GM10266 (cell line): ENCODE measurements at regions not wholly inside any gene's neighbourhood (a gene's known extent, or its start where the extent isn't known, plus 50 kb on each side); places are given as distances from the start of the nearest gene placed in this dataset.

Experiments
- DNase-seq: peaks from one replicate; pipeline ENCODE4 v3.0.0; 2012; ENCODE audit errors: extremely low spot score
- TF ChIP-seq, protein P1 (sequence below): IDR thresholded peaks from 2 replicates; pipeline ENCODE4 v1.5.1; 2012; ENCODE audit warnings: mild to moderate bottlenecking, low read depth; ENCODE audit not compliant: control insufficient read depth, insufficient read depth; ENCODE audit errors: missing control alignments

DNA sequence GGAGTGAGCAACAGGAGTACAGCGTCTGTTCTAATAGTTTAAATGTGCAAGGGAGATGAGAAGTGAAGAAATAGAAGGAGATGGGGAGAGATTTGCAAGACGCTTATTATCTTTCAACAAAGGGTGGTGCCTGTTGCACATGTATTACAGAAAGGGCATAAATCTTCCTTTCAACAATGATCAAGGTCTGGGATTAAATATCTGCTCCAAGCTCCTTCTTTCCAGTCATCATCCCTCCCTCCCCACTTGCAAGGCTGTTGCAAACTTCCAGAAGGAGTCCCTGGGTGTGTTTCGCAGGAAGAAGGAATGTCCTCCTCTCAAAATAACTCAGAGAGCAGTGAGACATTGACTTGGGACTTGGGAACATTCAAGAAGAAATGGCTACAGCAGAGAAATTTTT, 63.5 kb upstream of the MYCBP2 start:
- no peak for DNase-seq
- TF ChIP-seq, protein P1, sequence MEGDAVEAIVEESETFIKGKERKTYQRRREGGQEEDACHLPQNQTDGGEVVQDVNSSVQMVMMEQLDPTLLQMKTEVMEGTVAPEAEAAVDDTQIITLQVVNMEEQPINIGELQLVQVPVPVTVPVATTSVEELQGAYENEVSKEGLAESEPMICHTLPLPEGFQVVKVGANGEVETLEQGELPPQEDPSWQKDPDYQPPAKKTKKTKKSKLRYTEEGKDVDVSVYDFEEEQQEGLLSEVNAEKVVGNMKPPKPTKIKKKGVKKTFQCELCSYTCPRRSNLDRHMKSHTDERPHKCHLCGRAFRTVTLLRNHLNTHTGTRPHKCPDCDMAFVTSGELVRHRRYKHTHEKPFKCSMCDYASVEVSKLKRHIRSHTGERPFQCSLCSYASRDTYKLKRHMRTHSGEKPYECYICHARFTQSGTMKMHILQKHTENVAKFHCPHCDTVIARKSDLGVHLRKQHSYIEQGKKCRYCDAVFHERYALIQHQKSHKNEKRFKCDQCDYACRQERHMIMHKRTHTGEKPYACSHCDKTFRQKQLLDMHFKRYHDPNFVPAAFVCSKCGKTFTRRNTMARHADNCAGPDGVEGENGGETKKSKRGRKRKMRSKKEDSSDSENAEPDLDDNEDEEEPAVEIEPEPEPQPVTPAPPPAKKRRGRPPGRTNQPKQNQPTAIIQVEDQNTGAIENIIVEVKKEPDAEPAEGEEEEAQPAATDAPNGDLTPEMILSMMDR = no peak

DNA sequence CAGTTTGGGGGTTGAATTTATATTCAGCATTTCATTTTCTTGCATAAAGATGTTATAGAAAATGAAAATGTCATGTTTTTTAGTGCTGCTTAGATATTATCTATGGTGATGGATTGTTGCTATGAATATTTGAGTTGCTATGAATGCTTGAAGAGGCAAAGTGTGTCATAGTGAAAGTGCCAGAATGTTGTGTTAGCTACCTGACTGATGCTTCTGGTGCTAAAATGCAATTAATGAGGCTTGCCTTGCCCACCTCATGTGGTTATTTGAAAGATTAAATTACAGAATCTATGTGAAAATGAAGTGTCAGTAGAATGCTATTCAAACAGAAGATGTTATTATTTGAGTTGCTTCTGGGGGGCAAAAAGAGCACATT, 62.7 kb upstream of the MYCBP2 start:
- TF ChIP-seq, protein P1 = no peak
- DNase-seq = peak; percentile 7

DNA sequence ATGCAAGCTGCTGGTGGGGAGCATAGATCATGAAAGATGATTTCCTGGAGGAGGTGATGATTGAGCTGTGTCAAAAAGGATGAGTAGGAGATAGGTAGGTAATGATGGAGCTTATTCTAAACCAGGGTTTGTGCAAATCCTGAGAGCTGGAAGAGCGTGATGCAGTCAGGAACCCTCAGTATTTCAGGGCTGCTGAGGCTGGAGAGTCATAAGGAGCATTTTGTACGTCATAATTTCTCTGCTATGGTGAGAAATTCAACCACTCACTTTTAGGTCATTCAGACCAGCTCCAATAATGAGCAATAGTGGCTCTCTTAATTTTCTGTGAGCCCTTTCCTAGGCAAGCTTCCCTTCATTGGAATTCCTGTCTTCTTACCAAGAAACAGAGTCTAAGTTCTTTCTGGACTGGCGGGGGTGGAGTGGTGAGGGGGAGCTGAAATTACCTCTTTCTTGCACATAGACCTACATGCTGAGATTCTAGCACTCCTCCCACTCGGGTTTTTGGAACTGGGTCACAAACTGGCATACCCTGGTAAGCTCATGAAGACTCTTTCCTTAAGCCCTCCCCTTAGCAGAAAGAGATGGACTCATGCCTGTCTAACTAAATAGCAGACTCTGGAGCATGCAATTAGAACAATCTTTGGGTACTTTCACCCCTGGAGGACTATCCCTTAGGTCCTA, 62.2 kb upstream of the MYCBP2 start:
- no peak for DNase-seq
- TF ChIP-seq, protein P1 = no peak

DNA sequence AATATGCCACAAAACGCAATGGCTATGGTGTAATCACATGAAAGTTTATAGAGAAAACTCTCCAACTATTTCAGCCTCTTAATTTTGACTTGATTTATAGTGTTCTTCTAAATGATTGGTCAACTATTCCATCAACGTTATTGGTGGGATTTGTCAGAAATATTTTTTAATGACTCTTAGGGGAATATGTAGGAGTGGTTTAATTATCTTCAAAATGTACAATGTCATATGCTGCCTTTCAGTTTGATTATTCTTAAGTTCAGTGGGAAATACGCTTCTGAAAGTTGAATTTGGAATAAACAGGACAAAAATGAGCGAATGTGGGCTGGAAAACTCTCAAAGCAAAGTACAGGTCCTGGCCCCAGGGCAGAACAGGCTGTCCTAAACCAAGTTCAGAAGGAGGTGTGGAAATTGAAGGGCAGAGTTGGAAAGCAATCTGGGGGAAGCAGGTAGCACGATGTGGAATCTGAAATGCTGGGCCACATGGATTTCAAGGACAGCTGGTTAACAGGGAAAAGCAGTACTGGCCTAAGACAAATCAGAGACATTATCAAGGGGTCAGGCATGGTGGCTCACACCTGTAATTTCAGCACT, 60.8 kb upstream of the MYCBP2 start:
- TF ChIP-seq, protein P1 = no peak
- no peak for DNase-seq

DNA sequence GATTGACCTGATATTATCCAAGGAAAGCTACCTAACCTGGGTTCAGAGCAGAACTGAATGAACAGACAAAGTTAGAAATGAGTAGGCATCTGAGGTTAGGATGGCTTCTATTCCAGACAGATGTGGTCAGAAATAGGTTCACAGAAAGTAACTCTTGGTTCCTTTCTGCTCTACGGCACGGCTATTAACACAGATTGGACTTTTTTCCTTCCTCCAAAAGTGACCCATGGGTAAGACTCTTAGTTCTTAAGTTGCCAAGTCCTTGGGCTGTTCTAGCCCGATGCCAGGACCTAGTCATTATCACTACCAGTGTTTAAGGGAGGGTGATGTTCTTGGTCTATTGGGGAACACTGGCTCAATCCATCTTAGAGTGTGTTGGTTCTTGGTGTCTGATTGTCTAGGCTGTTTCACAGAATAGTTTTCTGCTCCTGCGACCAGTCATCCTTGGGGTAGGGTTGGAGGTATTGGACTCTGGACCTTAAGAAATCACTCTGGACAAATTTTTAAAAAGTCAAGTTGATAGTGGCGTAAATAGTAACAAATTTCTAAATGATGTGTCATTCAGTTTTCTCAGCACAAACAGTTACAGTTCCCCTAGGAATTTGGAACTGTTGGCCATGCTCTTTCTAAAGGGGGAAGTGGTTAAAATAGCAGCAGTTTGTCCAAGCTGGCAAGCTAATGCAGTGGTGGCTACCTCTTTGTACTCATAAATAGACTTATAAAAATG, 60.1 kb upstream of the MYCBP2 start:
- peak; percentile 29 for DNase-seq
- TF ChIP-seq, protein P1 = no peak

DNA sequence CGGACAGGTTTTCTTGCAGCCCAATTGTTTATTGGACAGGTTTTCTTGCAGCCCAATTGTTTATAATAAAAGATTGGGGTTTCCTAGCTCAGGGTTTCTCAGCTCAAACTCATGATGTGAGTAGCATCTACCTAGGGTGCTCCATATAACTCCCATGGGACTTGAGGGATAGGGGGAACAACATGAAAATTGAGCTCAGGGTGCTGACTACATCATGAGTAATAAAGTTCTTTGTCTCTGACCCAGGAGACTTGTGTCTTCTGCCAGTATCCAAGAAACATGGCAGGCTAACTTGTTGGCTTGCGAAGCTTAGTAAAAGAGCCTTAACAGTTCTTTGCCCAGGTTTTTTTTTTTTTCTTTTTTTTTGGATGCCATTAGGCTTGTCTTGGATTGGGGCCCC, 59.2 kb upstream of the MYCBP2 start:
- TF ChIP-seq, protein P1 = no peak
- no peak for DNase-seq

DNA sequence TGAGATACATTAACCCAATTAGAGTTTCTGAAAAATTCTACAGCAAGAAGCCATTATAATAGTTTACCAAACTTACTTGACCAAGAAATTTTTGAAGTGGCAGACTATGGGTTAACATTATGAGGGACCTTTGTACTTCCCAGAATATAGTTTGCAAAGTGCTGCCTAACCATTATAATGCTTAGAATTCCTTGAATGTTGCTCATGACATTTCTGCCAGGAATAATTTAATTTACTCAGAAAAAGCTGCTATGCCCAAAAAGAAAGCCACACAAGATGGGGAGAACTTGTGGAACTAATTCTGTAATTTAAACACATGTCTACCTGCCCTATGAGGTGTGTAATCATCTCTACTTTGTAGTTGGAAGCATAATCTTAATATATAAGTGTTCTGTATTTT, 58.1 kb upstream of the MYCBP2 start:
- TF ChIP-seq, protein P1 = no peak
- DNase-seq = no peak
